Panc1 (cell line): ENCODE measurements at regions not wholly inside any gene's neighbourhood (a gene's known extent, or its start where the extent isn't known, plus 50 kb on each side); places are given as distances from the start of the nearest gene placed in this dataset.

Experiments
- ATAC-seq: fragments of 200-7000 bp; cut with Tn5 transposase; 2 replicates; pipeline ENCODE4 v1.9.1; 2020; ENCODE audit warnings: mild to moderate bottlenecking, moderate library complexity
- BruUV-seq: library from RNA; stranded (reverse); fragments of 400-500 nt; replicated peaks from 2 replicates; lab custom pipeline; 2021; lab: Mats Ljungman, UMichigan
- CTCF ChIA-PET: fragments of 300-600 bp; sonication (Branson Sonifier 250); formaldehyde crosslinking; loops from one replicate; lab custom pipeline; 2022; ENCODE audit warnings: antibody characterized with exemption; lab: Charles Lee
- POLR2A ChIA-PET: fragments of 300-600 bp; sonication (Branson Sonifier 250); formaldehyde crosslinking; loops from one replicate; lab custom pipeline; 2022; ENCODE audit warnings: antibody characterized with exemption; lab: Charles Lee
- DNase-seq: peaks from one replicate; pipeline ENCODE4 v3.0.0-alpha.2; 2010; ENCODE audit warnings: low read depth, low spot score
- H3K27ac ChIP-seq: 2 replicates; pipeline ENCODE4 v1.5.1; 2011; ENCODE audit warnings: mild to moderate bottlenecking, low read length, inconsistent platforms
- H3K27me3 ChIP-seq: fragments of 200-500 bp; sonication (Bioruptor generic); 2 replicates; pipeline ENCODE4 v1.6.0; 2014; ENCODE audit warnings: low read length, inconsistent platforms; ENCODE audit not compliant: control insufficient read depth, insufficient read depth
- H3K36me3 ChIP-seq: fragments of 200-500 bp; sonication (Bioruptor generic); 2 replicates; pipeline ENCODE4 v1.5.1; 2014; ENCODE audit warnings: inconsistent platforms, mild to moderate bottlenecking, low read length, moderate library complexity; ENCODE audit not compliant: control insufficient read depth, insufficient read depth
- H3K4me1 ChIP-seq: 2 replicates; pipeline ENCODE4 v1.5.1; 2011; ENCODE audit warnings: inconsistent platforms, mild to moderate bottlenecking, low read length, moderate library complexity; ENCODE audit not compliant: control insufficient read depth, insufficient read depth
- H3K4me3 ChIP-seq, 2 experiments: 2 replicates each; pipeline ENCODE4 v1.5.1; 2011 to 2012; ENCODE audit warnings: low read depth in 2 of 2, low read length in 2 of 2, mild to moderate bottlenecking in 2 of 2, inconsistent platforms in 1 of 2, moderate library complexity in 1 of 2
- H3K9me3 ChIP-seq: fragments of 200-500 bp; sonication (Bioruptor generic); 2 replicates; pipeline ENCODE4 v1.5.1; 2014; ENCODE audit warnings: low read depth, mild to moderate bottlenecking, inconsistent platforms, low read length, moderate library complexity; ENCODE audit not compliant: control insufficient read depth, insufficient read depth
- CTCF ChIP-seq: fragments of 450-650 bp; IDR thresholded peaks from 2 replicates; pipeline ENCODE4 v1.5.1; 2017; ENCODE audit warnings: mild to moderate bottlenecking
- POLR2AphosphoS5 ChIP-seq: IDR thresholded peaks from 2 replicates; pipeline ENCODE4 v1.6.1; 2012; ENCODE audit warnings: mild to moderate bottlenecking, low read depth, low read length, moderate library complexity
- REST ChIP-seq, 2 experiments: IDR thresholded peaks; 2 replicates each; pipeline ENCODE4 v1.6.1; 2011 to 2012; ENCODE audit warnings: low read depth in 2 of 2, control low read depth in 1 of 2, low read length in 1 of 2, mild to moderate bottlenecking in 1 of 2, moderate library complexity in 1 of 2; ENCODE audit not compliant: insufficient read depth in 1 of 2
- SIN3A ChIP-seq: IDR thresholded peaks from 2 replicates; pipeline ENCODE4 v1.6.1; 2012; ENCODE audit warnings: low read depth, mild to moderate bottlenecking, low read length, moderate library complexity, borderline replicate concordance; ENCODE audit not compliant: insufficient read depth
- TCF7L2 ChIP-seq: IDR thresholded peaks from 2 replicates; pipeline ENCODE4 v1.6.1; 2011; ENCODE audit warnings: mild to moderate bottlenecking, low read depth, low read length, inconsistent platforms
- in situ Hi-C: cut with HindIII; loops from 2 replicates; pipeline ENCODE4 v1.10.0; 2016; ENCODE audit warnings: low sequenced_read_pairs, low pct_unique_long_range_greater_than_20kb
- intact Hi-C: fragments of 100-400 bp; cut with micrococcal nuclease; formaldehyde crosslinking; loops from one replicate; pipeline ENCODE4 v1.10.0; 2022; ENCODE audit not compliant: unreplicated experiment

- DNase-seq (no peak), ATAC-seq (no peak)
- no TSS peak for BruUV-seq
- POLR2A ChIA-PET: no interaction called here
- Histone ChIP-seq H3K4me3 (no peak overlapping the region), H3K27ac (no peak overlapping the region), H3K36me3 (no peaks in the 10 kb centered on the region), H3K4me1 (no peaks in the 10 kb centered on the region), H3K27me3 (no peaks in the 10 kb centered on the region), H3K9me3 (no peaks in the 10 kb centered on the region)
- no peak for TF ChIP-seq TCF7L2
- TF ChIP-seq CTCF: no peak
- TF ChIP-seq SIN3A: no peak
- no peak for TF ChIP-seq REST (IDR thresholded peaks at IDR 0.05; ENCODE audit: insufficient read depth in 1 of 2, low read depth in 2 of 2, low read length in 1 of 2)
- TF ChIP-seq POLR2AphosphoS5: no peak
- intact Hi-C loops (no loop called here), in situ Hi-C loops (no loop called here)
- CTCF ChIA-PET: no interaction called here
These were observed 172.5 kb downstream of the QDPR start for GRCh38 chr4:17339376-17339775.

- ATAC-seq (no peak), DNase-seq (no peak)
- no peaks in the 10 kb centered on the region for H3K27me3 ChIP-seq
- TF ChIP-seq POLR2AphosphoS5: no peak
- TF ChIP-seq CTCF: no peak
- no peak overlapping the region for H3K27ac ChIP-seq
- CTCF ChIA-PET: no interaction called here
- H3K4me3 ChIP-seq: no peak overlapping the region
- H3K9me3 ChIP-seq: no peaks in the 10 kb centered on the region
- POLR2A ChIA-PET: no interaction called here
- H3K4me1 ChIP-seq: no peaks in the 10 kb centered on the region
- no TSS peak for BruUV-seq
- intact Hi-C loops: no loop called here
- no peaks in the 10 kb centered on the region for H3K36me3 ChIP-seq
- in situ Hi-C loops: no loop called here
These were observed 174.9 kb downstream of the QDPR start for GRCh38 chr4:17336986-17337385.
